ENCODE measurements at regions not wholly inside any gene's neighbourhood (a gene's known extent, or its start where the extent isn't known, plus 50 kb on each side); places are given as distances from the start of the nearest gene placed in this dataset.
"Not testable (repeated sequence)": the region's sequence is repeated elsewhere in the genome, so short reads cannot be mapped to it uniquely, and the experiment has no call there.

DNA sequence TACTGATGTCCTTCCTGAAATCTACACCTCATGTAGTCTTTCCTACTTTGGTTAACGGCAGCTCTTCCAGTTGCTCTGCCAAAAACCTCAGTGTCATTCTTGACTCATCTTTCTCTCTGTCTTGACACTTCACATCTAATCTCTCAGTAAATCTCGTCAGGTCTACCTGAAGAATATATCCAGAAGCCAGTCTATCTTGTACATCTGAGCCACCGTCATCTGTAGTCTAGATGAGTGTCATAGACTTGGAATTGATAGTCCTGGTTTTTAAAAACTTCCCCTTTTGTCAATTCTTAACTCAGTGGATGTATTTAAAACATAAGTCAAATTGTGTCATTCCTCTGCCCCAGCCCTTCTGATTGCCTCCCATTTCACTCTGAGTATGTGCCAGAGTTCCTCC, 90.6 kb downstream of the CCDC74A start:
- not testable (repeated sequence) for H3K9ac ChIP-seq (ENCODE audit: low read depth, low read length); H3K36me3 ChIP-seq (ENCODE audit: control insufficient read depth, insufficient read depth, low read length); H3K27ac ChIP-seq (ENCODE audit: low read depth, low read length); H3K9me3 ChIP-seq (ENCODE audit: control insufficient read depth, insufficient read depth, low read length); H3K4me1 ChIP-seq (ENCODE audit: control insufficient read depth, insufficient read depth, low read length); H3K27me3 ChIP-seq (ENCODE audit: control insufficient read depth, insufficient read depth, low read length); H3K4me3 ChIP-seq (ENCODE audit: low read depth, low read length)

- not testable (repeated sequence) for H3K4me3 ChIP-seq (ENCODE audit: low read depth, low read length); H3K36me3 ChIP-seq (ENCODE audit: control insufficient read depth, insufficient read depth, low read length); H3K27me3 ChIP-seq (ENCODE audit: control insufficient read depth, insufficient read depth, low read length); H3K9ac ChIP-seq (ENCODE audit: low read depth, low read length); H3K9me3 ChIP-seq (ENCODE audit: control insufficient read depth, insufficient read depth, low read length); H3K27ac ChIP-seq (ENCODE audit: low read depth, low read length); H3K4me1 ChIP-seq (ENCODE audit: control insufficient read depth, insufficient read depth, low read length)
Observed at GRCh38 chr2:131622874-131623273, 95.2 kb downstream of the CCDC74A start.

- H3K9ac ChIP-seq (ENCODE audit: low read depth, low read length), result not testable (repeated sequence)
Observed at GRCh38 chr2:131626011-131626410, 98.3 kb downstream of the CCDC74A start.

GRCh38 chr2:131626565-131626964, 98.9 kb downstream of the CCDC74A start:
- not testable (repeated sequence) for H3K27me3 ChIP-seq (ENCODE audit: control insufficient read depth, insufficient read depth, low read length); H3K4me3 ChIP-seq (ENCODE audit: low read depth, low read length); H3K36me3 ChIP-seq (ENCODE audit: control insufficient read depth, insufficient read depth, low read length); H3K27ac ChIP-seq (ENCODE audit: low read depth, low read length); H3K9ac ChIP-seq (ENCODE audit: low read depth, low read length); H3K9me3 ChIP-seq (ENCODE audit: control insufficient read depth, insufficient read depth, low read length); H3K4me1 ChIP-seq (ENCODE audit: control insufficient read depth, insufficient read depth, low read length)

More at GRCh38 chr2:131626011-131626410, 98.3 kb downstream of the CCDC74A start:
- H3K4me1 ChIP-seq (ENCODE audit: control insufficient read depth, insufficient read depth, low read length); H3K27ac ChIP-seq (ENCODE audit: low read depth, low read length); H3K4me3 ChIP-seq (ENCODE audit: low read depth, low read length); H3K27me3 ChIP-seq (ENCODE audit: control insufficient read depth, insufficient read depth, low read length); H3K36me3 ChIP-seq (ENCODE audit: control insufficient read depth, insufficient read depth, low read length); H3K9me3 ChIP-seq (ENCODE audit: control insufficient read depth, insufficient read depth, low read length): not testable (repeated sequence)

GRCh38 chr2:131627777-131628176, 100.1 kb downstream of the CCDC74A start:
- not testable (repeated sequence) for H3K9me3 ChIP-seq (ENCODE audit: control insufficient read depth, insufficient read depth, low read length); H3K36me3 ChIP-seq (ENCODE audit: control insufficient read depth, insufficient read depth, low read length); H3K9ac ChIP-seq (ENCODE audit: low read depth, low read length); H3K27me3 ChIP-seq (ENCODE audit: control insufficient read depth, insufficient read depth, low read length); H3K4me1 ChIP-seq (ENCODE audit: control insufficient read depth, insufficient read depth, low read length); H3K27ac ChIP-seq (ENCODE audit: low read depth, low read length); H3K4me3 ChIP-seq (ENCODE audit: low read depth, low read length)

DNA sequence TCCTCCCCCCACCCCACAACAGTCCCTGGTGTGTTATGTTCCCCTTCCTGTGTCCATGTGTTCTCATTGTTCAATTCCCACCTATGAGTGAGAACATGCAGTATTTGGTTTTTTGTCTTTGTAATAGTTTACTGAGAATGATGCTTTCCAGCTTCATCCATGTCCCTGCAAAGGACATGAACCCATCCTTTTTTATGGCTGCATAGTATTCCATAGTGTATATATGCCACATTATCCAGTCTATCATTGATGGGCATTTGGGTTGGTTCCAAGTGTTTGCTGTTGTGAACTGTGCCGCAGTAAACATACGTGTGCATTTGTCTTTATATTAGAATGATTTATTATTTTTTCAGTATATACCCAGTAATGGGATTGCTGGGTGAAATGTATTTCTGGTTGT, 104.0 kb downstream of the CCDC74A start:
- H3K4me3 ChIP-seq (ENCODE audit: low read depth, low read length); H3K4me1 ChIP-seq (ENCODE audit: control insufficient read depth, insufficient read depth, low read length); H3K9me3 ChIP-seq (ENCODE audit: control insufficient read depth, insufficient read depth, low read length); H3K27ac ChIP-seq (ENCODE audit: low read depth, low read length); H3K9ac ChIP-seq (ENCODE audit: low read depth, low read length); H3K27me3 ChIP-seq (ENCODE audit: control insufficient read depth, insufficient read depth, low read length); H3K36me3 ChIP-seq (ENCODE audit: control insufficient read depth, insufficient read depth, low read length): not testable (repeated sequence)

- H3K27me3 ChIP-seq (ENCODE audit: control insufficient read depth, insufficient read depth, low read length); H3K9ac ChIP-seq (ENCODE audit: low read depth, low read length); H3K27ac ChIP-seq (ENCODE audit: low read depth, low read length); H3K36me3 ChIP-seq (ENCODE audit: control insufficient read depth, insufficient read depth, low read length); H3K9me3 ChIP-seq (ENCODE audit: control insufficient read depth, insufficient read depth, low read length); H3K4me3 ChIP-seq (ENCODE audit: low read depth, low read length); H3K4me1 ChIP-seq (ENCODE audit: control insufficient read depth, insufficient read depth, low read length): not testable (repeated sequence)
Observed at GRCh38 chr2:131633405-131633804, 105.7 kb downstream of the CCDC74A start.

DNA sequence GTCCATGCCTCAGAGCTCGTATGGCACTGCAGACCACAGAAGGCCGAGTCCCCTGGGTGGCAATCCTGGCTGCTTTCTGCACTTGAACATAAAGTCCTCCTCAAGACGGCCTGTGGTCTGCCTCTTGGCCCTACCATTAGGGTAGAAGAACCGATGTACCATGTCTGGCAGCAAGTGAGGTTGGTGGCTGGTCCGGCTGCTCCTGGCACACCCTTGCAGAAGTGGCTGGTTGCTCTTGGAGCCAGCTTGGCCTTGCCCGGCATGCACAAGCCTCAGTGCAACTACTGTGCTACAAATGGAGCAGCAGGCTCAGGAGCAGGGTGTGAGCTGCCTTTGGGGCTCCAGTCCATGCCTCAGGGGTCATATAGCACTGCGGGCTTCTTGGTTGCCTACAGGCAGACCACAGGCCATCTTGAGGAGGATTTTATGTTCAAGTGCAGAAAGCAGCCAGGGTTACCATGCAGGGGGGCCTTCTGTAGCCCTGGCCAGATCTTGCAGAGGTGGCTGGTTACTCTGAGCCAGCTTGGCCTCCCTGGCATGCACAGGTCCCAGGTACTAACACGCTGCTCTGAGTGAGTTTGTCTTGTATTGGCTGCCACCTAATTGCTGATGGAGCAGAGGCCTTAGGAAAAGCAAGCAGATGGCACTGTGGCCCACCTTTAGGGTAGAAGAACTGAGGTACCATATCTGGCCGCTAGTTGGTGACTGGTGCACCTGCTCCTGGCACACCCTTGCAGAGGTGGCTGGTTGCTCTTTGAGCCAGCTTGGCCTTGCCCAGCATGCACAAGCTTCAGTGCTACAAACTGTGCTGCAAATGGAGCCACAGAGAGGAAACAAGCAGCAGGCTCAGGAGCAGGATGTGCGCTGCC, 106.4 kb downstream of the CCDC74A start:
- not testable (repeated sequence) for H3K27me3 ChIP-seq (ENCODE audit: control insufficient read depth, insufficient read depth, low read length); H3K36me3 ChIP-seq (ENCODE audit: control insufficient read depth, insufficient read depth, low read length); H3K4me1 ChIP-seq (ENCODE audit: control insufficient read depth, insufficient read depth, low read length); H3K9ac ChIP-seq (ENCODE audit: low read depth, low read length); H3K9me3 ChIP-seq (ENCODE audit: control insufficient read depth, insufficient read depth, low read length); H3K27ac ChIP-seq (ENCODE audit: low read depth, low read length); H3K4me3 ChIP-seq (ENCODE audit: low read depth, low read length)

GRCh38 chr2:131635611-131636010, 107.9 kb downstream of the CCDC74A start:
- Histone ChIP-seq H3K9ac (ENCODE audit: low read depth, low read length) (no peak overlapping the region), H3K36me3 (ENCODE audit: control insufficient read depth, insufficient read depth, low read length) (no peaks in the 10 kb centered on the region), H3K4me3 (ENCODE audit: low read depth, low read length) (no peak overlapping the region), H3K4me1 (ENCODE audit: control insufficient read depth, insufficient read depth, low read length) (no peaks in the 10 kb centered on the region), H3K27me3 (ENCODE audit: control insufficient read depth, insufficient read depth, low read length) (no peaks in the 10 kb centered on the region), H3K27ac (ENCODE audit: low read depth, low read length) (no peak overlapping the region), H3K9me3 (ENCODE audit: control insufficient read depth, insufficient read depth, low read length) (no peaks in the 10 kb centered on the region)

GRCh38 chr2:131636704-131637308, 109.1 kb downstream of the CCDC74A start:
- H3K4me3 ChIP-seq (ENCODE audit: low read depth, low read length); H3K36me3 ChIP-seq (ENCODE audit: control insufficient read depth, insufficient read depth, low read length); H3K27ac ChIP-seq (ENCODE audit: low read depth, low read length); H3K9ac ChIP-seq (ENCODE audit: low read depth, low read length); H3K27me3 ChIP-seq (ENCODE audit: control insufficient read depth, insufficient read depth, low read length); H3K9me3 ChIP-seq (ENCODE audit: control insufficient read depth, insufficient read depth, low read length); H3K4me1 ChIP-seq (ENCODE audit: control insufficient read depth, insufficient read depth, low read length): not testable (repeated sequence)

DNA sequence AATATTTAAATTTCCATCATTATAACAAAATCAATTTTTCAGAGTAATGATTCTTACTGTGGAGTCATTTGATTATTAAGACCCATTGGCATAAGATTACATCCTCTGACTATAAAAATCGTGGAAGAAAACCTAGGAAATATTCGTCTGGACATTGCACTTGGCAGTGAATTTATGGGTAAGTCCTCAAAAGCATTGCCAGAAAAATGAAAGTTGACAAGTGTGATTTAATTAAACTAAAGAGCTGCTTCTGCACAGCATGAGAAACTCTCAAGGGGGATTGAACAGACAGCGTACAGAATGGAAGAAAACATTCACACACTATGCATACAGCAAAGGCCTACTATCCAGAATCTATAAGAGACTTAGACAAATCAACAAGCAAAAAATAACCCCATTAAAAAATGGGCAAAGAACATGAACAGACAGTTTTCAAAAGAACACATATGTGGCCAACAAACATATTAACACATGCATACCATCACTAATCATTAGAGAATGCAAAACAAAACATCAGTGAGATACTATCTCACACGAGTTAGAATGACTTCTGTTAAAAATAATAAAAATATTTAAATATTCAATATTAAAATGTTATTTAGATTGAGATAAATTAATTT, 111.4 kb downstream of the CCDC74A start:
- not testable (repeated sequence) for H3K36me3 ChIP-seq (ENCODE audit: control insufficient read depth, insufficient read depth, low read length); H3K27me3 ChIP-seq (ENCODE audit: control insufficient read depth, insufficient read depth, low read length); H3K4me3 ChIP-seq (ENCODE audit: low read depth, low read length); H3K27ac ChIP-seq (ENCODE audit: low read depth, low read length); H3K4me1 ChIP-seq (ENCODE audit: control insufficient read depth, insufficient read depth, low read length); H3K9ac ChIP-seq (ENCODE audit: low read depth, low read length); H3K9me3 ChIP-seq (ENCODE audit: control insufficient read depth, insufficient read depth, low read length)

Data from HUES48 (cell line).